ENCODE measurements at regions not wholly inside any gene's neighbourhood (a gene's known extent, or its start where the extent isn't known, plus 50 kb on each side); places are given as distances from the start of the nearest gene placed in this dataset.

DNA sequence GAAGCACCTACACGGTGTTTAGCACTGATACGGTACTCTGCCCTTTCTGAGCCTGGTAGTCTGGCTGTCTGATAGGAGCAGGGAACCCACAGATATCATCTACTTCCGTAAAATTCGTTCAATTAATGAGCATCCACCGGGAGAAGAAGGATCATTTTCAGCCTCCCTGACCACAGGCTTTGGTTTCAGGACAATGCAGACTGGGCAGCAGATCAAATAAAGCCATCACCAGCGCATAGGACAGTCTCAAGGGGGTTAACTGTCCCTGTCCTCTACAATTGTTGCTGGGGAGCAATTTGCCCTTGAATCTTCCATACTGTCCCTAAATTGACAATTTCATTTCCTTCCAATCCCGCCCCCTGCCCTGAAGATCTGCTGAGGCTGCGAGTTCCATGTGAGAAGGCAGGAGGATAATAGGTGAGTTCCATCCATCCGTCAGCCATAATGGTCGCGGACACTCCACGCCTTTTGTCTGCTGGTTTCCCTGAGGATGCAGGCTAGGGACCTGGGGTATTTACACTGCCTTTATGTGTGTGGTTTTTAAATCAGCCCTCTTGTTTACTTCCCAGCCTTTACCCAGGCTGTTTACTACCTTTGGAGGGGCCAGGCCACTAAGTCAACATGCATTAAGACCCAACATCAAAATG is 110.0 kb downstream of the MYCN start (continued):
- TF ChIP-seq CHD7 (IDR thresholded peaks at IDR 0.05; ENCODE audit: insufficient replicate concordance, low read length) (no peak), JUND (IDR thresholded peaks at IDR 0.05; ENCODE audit: low read length) (no peak), SIRT6 (IDR thresholded peaks at IDR 0.05; ENCODE audit: low read length) (no peak), NANOG (IDR thresholded peaks at IDR 0.05; ENCODE audit: insufficient read depth, low read depth, low read length, poor library complexity, severe bottlenecking) (no peak), KDM5A (IDR thresholded peaks at IDR 0.05; ENCODE audit: low read length) (no peak)

All from H1 (cell line).